ENCODE measurements at regions not wholly inside any gene's neighbourhood (a gene's known extent, or its start where the extent isn't known, plus 50 kb on each side); places are given as distances from the start of the nearest gene placed in this dataset.

DNA sequence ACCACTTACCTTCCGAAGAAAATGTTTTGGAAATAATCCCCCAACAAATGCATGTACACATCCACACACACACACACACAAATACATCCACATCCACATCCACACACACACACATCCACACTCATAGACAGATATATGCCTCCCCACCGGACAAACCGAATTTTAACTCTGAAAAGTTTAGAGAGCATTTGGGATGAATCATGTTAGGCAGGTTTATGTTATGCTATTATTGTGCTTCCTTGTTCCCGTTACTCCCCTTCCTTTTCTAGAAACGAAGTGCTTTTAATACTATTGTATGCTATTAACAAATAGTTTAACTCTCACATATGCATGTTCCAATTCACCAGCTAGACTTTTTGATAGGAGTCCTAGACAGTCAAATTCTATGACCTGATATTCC, 91.5 kb downstream of the FAS start:
- no peak for DNase-seq
- peaks cover 4% of the 10 kb centered on the region; the same call in 1 of the 2 replicates for H3K4me1 ChIP-seq
- H3K36me3 ChIP-seq = no peaks in the 10 kb centered on the region
- H3K27ac ChIP-seq = no peak overlapping the region
- no peaks in the 10 kb centered on the region for H3K9me3 ChIP-seq (replicated peaks)
- no peak overlapping the region for H3K4me3 ChIP-seq
- no peaks in the 10 kb centered on the region for H3K27me3 ChIP-seq

DNA sequence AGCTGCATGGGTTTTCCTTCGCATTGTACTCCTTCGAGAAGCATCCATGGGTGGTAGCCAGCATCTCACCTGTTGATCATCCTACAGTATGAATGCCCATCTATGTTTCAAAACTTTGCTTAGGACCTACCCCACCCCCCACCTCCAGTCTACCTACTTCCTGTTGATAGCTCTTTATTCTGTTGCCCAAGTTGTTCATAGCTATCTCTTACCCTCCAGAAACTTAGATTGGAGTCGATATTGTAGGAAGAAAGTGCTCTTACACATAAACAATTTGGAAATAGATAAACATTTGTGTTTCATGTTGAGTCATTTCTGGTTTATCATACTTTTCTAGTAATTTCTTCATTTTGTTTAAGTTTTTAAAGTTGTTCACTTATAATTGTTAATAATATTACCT, 90.1 kb downstream of the FAS start:
- Histone ChIP-seq H3K4me3 (no peak overlapping the region), H3K27me3 (no peaks in the 10 kb centered on the region), H3K4me1 (no peaks in the 10 kb centered on the region), H3K27ac (no peak overlapping the region), H3K9me3 (replicated peaks) (no peaks in the 10 kb centered on the region), H3K36me3 (no peaks in the 10 kb centered on the region)
- DNase-seq = no peak

- no peaks in the 10 kb centered on the region for H3K4me1 ChIP-seq
- no peak overlapping the region for H3K27ac ChIP-seq
- no peaks in the 10 kb centered on the region for H3K27me3 ChIP-seq
- no peak for DNase-seq
- H3K36me3 ChIP-seq = no peaks in the 10 kb centered on the region
- H3K9me3 ChIP-seq (replicated peaks) = no peaks in the 10 kb centered on the region
- no peak overlapping the region for H3K4me3 ChIP-seq
These were observed 89.4 kb downstream of the FAS start for GRCh38 chr10:89079961-89080360.

DNA sequence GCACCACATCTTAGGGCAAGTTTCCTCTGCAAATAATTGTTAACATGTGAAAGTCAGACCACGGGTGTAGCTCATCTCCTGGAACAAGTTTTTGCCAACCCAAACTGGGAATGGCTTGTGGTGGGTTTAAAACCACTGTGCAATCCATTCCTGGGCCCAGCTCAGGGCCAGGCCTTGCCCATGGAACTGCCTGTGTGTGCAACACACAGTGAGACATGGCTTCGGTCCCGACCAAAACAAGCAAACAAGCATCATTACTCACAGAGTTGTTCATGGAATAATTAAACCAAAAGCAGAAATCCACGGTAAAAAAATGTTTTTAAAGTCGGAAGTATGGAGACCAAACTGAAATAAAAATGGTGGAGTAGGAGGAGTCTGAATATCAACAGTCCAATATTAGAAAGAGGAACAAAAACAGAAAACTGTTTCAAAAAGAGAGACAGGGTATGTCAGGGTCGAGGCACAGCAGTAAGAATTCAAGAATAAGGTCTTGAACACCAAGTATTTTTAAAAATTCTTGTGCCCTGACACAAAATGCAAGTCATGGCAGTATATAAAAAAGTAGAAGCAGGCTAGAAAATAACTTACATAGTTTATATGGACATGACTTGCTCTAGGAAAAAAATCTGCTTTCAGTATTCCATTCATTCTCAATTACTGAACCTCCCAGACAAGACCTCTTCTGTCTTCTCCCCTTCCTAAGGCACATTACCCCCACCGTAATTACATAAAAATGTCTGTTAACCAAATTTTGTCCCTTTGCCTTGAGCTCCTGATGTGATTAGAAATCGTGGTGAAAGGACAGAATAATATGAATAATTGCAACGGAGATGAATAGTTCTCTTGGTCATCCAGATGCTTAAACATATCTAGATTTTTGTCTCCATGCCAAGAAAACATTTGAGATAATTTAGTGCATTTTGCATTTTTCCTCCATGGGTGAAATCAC, 88.4 kb downstream of the FAS start:
- Histone ChIP-seq H3K9me3 (replicated peaks) (no peaks in the 10 kb centered on the region), H3K4me3 (no peak overlapping the region), H3K36me3 (no peaks in the 10 kb centered on the region), H3K27ac (no peak overlapping the region), H3K27me3 (no peaks in the 10 kb centered on the region), H3K4me1 (no peaks in the 10 kb centered on the region)
- DNase-seq = no peak

- no peaks in the 10 kb centered on the region for H3K9me3 ChIP-seq (replicated peaks)
- no peak overlapping the region for H3K27ac ChIP-seq
These were observed 85.5 kb downstream of the FAS start for GRCh38 chr10:89076120-89076519.

GRCh38 chr10:89075631-89076030, 85.0 kb downstream of the FAS start:
- Histone ChIP-seq H3K36me3 (no peaks in the 10 kb centered on the region), H3K27ac (no peak overlapping the region), H3K27me3 (no peaks in the 10 kb centered on the region), H3K9me3 (replicated peaks) (no peaks in the 10 kb centered on the region), H3K4me1 (no peaks in the 10 kb centered on the region), H3K4me3 (no peak overlapping the region)
- no peak for DNase-seq

More at GRCh38 chr10:89076120-89076519, 85.5 kb downstream of the FAS start:
- no peak for DNase-seq
- Histone ChIP-seq H3K4me3 (no peak overlapping the region), H3K36me3 (no peaks in the 10 kb centered on the region), H3K27me3 (no peaks in the 10 kb centered on the region), H3K4me1 (no peaks in the 10 kb centered on the region)

DNA sequence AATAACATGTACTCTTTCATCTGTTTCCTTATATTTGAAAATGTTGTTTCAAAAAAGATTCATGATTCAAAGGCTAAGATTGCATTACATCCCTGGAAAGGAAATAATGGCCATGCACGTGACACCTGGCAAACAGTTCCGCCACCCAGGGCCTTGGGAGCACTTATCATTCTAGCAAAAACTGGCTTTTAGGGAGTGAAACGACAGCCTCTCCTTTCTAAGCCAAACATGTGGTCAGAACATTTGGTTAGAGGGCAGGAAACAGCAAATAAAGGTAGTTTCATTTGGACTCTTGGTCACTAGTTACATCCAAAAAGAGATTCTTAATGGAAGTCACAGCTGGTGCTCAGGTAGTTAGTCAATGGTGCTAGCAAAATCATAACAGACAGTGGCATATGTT, 83.5 kb downstream of the FAS start:
- Histone ChIP-seq H3K27ac (no peak overlapping the region), H3K4me3 (no peak overlapping the region), H3K36me3 (no peaks in the 10 kb centered on the region), H3K27me3 (no peaks in the 10 kb centered on the region), H3K4me1 (no peaks in the 10 kb centered on the region), H3K9me3 (replicated peaks) (no peaks in the 10 kb centered on the region)
- DNase-seq = peak in 1 of 2 experiments; percentile 2

- Histone ChIP-seq H3K4me1 (no peaks in the 10 kb centered on the region), H3K27me3 (no peaks in the 10 kb centered on the region), H3K4me3 (no peak overlapping the region), H3K27ac (no peak overlapping the region), H3K36me3 (no peaks in the 10 kb centered on the region), H3K9me3 (replicated peaks) (no peaks in the 10 kb centered on the region)
- DNase-seq = no peak
These were observed 83.1 kb downstream of the FAS start for GRCh38 chr10:89073719-89074118.

GRCh38 chr10:89069589-89069988, 79.0 kb downstream of the FAS start:
- no peaks in the 10 kb centered on the region for H3K4me1 ChIP-seq
- H3K27me3 ChIP-seq = no peaks in the 10 kb centered on the region
- no peak overlapping the region for H3K4me3 ChIP-seq
- H3K36me3 ChIP-seq = no peaks in the 10 kb centered on the region
- DNase-seq = no peak
- no peak overlapping the region for H3K27ac ChIP-seq
- H3K9me3 ChIP-seq (replicated peaks) = no peaks in the 10 kb centered on the region
